ENCODE measurements at regions not wholly inside any gene's neighbourhood (a gene's known extent, or its start where the extent isn't known, plus 50 kb on each side); places are given as distances from the start of the nearest gene placed in this dataset.

- no peak for TF ChIP-seq CTCF (IDR thresholded peaks at IDR 0.05)
- TF ChIP-seq POLR2A (IDR thresholded peaks at IDR 0.05), result no peak
- TF ChIP-seq POLR2AphosphoS5 (IDR thresholded peaks at IDR 0.05; ENCODE audit: insufficient read depth in 1 of 2, low read depth in 1 of 2), result no peak
Measured at GRCh38 chr13:105048677-105049076, 1486.8 kb downstream of the EFNB2 start.

All from vagina (tissue), 2 donors.